Gastrocnemius medialis (tissue), 4 donors: ENCODE measurements at regions not wholly inside any gene's neighbourhood (a gene's known extent, or its start where the extent isn't known, plus 50 kb on each side); places are given as distances from the start of the nearest gene placed in this dataset.

Experiments used
- ATAC-seq, 2 donors: fragments of 150-250 bp; one replicate each; pipeline ENCODE4 v1.9.1; 2016
- DNase-seq, 2 donors: peaks; one replicate each; pipeline ENCODE4 v3.0.0-alpha.2; 2019
- H3K27ac ChIP-seq, 4 donors: fragments of 200-600 bp; sonication (generic); 1 replicate in 1 of 4; 2 replicates in 3 of 4; pipeline ENCODE4 v1.5.1; 2016 to 2018; ENCODE audit warnings: mild to moderate bottlenecking in 2 of 4, moderate library complexity in 1 of 4
- H3K27me3 ChIP-seq, 3 donors: fragments of 200-600 bp; sonication (generic) in 2 of 3; 1 replicate in 1 of 3; 2 replicates in 2 of 3; pipeline versions ENCODE4 v1.5.1 to v1.6.0; 2016 to 2019; ENCODE audit warnings: mild to moderate bottlenecking in 1 of 3, moderate library complexity in 1 of 3
- H3K36me3 ChIP-seq, 2 donors: fragments of 200-600 bp; sonication (generic) in 1 of 2; one replicate each; pipeline ENCODE4 v1.5.1; 2017 to 2018
- H3K4me1 ChIP-seq, 2 donors: fragments of 200-600 bp; sonication (generic) in 1 of 2; one replicate each; pipeline ENCODE4 v1.5.1; 2016 to 2017; ENCODE audit warnings: mild to moderate bottlenecking in 2 of 2
- H3K4me3 ChIP-seq, 4 donors: fragments of 200-600 bp; sonication (generic) in 3 of 4; 1 replicate in 1 of 4; 2 replicates in 3 of 4; pipeline ENCODE4 v1.5.1; 2016 to 2019; ENCODE audit warnings: mild to moderate bottlenecking in 2 of 4
- H3K9me3 ChIP-seq, 3 donors: fragments of 200-600 bp; sonication (generic) in 2 of 3; 1 replicate in 1 of 3; 2 replicates in 2 of 3; pipeline ENCODE4 v1.5.1; 2016 to 2019
- CTCF ChIP-seq, 5 experiments: fragments of 450-650 bp in 3 of 5; fragments of 200-600 bp in 2 of 5; sonication (generic) in 2 of 5; IDR thresholded peaks in 4 of 5; conservative IDR thresholded peaks in 1 of 5; 1 replicate in 4 of 5; 2 replicates in 1 of 5; pipeline ENCODE4 v1.5.1; 2016 to 2019; ENCODE audit warnings: antibody characterized with exemption in 5 of 5, mild to moderate bottlenecking in 3 of 5, moderate library complexity in 3 of 5
- POLR2A ChIP-seq, 2 donors: fragments of 450-650 bp; IDR thresholded peaks; one replicate each; pipeline ENCODE4 v1.6.1; 2017; ENCODE audit warnings: antibody characterized with exemption in 2 of 2, mild to moderate bottlenecking in 2 of 2, moderate library complexity in 2 of 2
- in situ Hi-C, 4 donors: fragments of 200-750 bp; cut with MboI; loops; one replicate each; pipeline versions ENCODE4 v1.15.0 to v1.8.0; 2017; ENCODE audit warnings: low sequenced_read_pairs in 4 of 4
- intact Hi-C: fragments of 100-400 bp; cut with DNase I; formaldehyde crosslinking; loops from one replicate; pipeline ENCODE4 v1.15.1; 2023; ENCODE audit warnings: low total_unique reads

GRCh38 chr1:56033321-56034037 lies 545.9 kb downstream of the PLPP3 start:
- in situ Hi-C loops (no loop called here), intact Hi-C loops (no loop called here)
- Histone ChIP-seq H3K4me3 (no peak overlapping the region), H3K4me1 (peaks cover 0 to 7% of the 10 kb centered on the region in 2 donors), H3K27me3 (no peaks in the 10 kb centered on the region), H3K36me3 (no peaks in the 10 kb centered on the region), H3K27ac (no peak overlapping the region), H3K9me3 (no peaks in the 10 kb centered on the region)
- no peak for DNase-seq
- no peak for ATAC-seq
- TF ChIP-seq CTCF (IDR thresholded peaks at IDR 0.05 in 4 of 5, conservative IDR thresholded peaks at IDR 0.05 in 1 of 5) (no peak), POLR2A (IDR thresholded peaks at IDR 0.05) (no peak)

GRCh38 chr1:56032096-56032676 lies 547.2 kb downstream of the PLPP3 start:
- ATAC-seq, result no peak
- H3K36me3 ChIP-seq, result no peaks in the 10 kb centered on the region
- in situ Hi-C loops, result no loop called here
- peaks cover 0 to 7% of the 10 kb centered on the region in 2 donors for H3K4me1 ChIP-seq
- no peaks in the 10 kb centered on the region for H3K9me3 ChIP-seq
- TF ChIP-seq POLR2A (IDR thresholded peaks at IDR 0.05) (no peak), CTCF (IDR thresholded peaks at IDR 0.05 in 4 of 5, conservative IDR thresholded peaks at IDR 0.05 in 1 of 5) (no peak)
- no peak for DNase-seq
- no peak overlapping the region for H3K4me3 ChIP-seq
- no peaks in the 10 kb centered on the region for H3K27me3 ChIP-seq
- intact Hi-C loops, result no loop called here
- H3K27ac ChIP-seq, result no peak overlapping the region

GRCh38 chr1:56031001-56031400 lies 548.4 kb downstream of the PLPP3 start:
- in situ Hi-C loops, result no loop called here
- DNase-seq, result no peak
- H3K27ac ChIP-seq, result no peak overlapping the region
- no peaks in the 10 kb centered on the region for H3K27me3 ChIP-seq
- H3K4me1 ChIP-seq, result peaks cover 0 to 7% of the 10 kb centered on the region in 2 donors
- intact Hi-C loops, result no loop called here
- H3K36me3 ChIP-seq, result no peaks in the 10 kb centered on the region
- no peak overlapping the region for H3K4me3 ChIP-seq
- no peaks in the 10 kb centered on the region for H3K9me3 ChIP-seq
- no peak for ATAC-seq
- TF ChIP-seq CTCF (IDR thresholded peaks at IDR 0.05 in 4 of 5, conservative IDR thresholded peaks at IDR 0.05 in 1 of 5), result no peak
- no peak for TF ChIP-seq POLR2A (IDR thresholded peaks at IDR 0.05)

GRCh38 chr1:56029319-56030003 lies 549.9 kb downstream of the PLPP3 start:
- in situ Hi-C loops (no loop called here), intact Hi-C loops (no loop called here)
- no peak for TF ChIP-seq CTCF (IDR thresholded peaks at IDR 0.05 in 4 of 5, conservative IDR thresholded peaks at IDR 0.05 in 1 of 5)
- no peak for TF ChIP-seq POLR2A (IDR thresholded peaks at IDR 0.05)
- no peak overlapping the region for H3K27ac ChIP-seq
- no peak overlapping the region for H3K4me3 ChIP-seq
- H3K4me1 ChIP-seq, result no peaks in the 10 kb centered on the region
- DNase-seq (no peak), ATAC-seq (no peak)
- no peaks in the 10 kb centered on the region for H3K36me3 ChIP-seq
- H3K27me3 ChIP-seq, result no peaks in the 10 kb centered on the region
- H3K9me3 ChIP-seq, result no peaks in the 10 kb centered on the region
